Endodermal cell (in vitro differentiated cells): ENCODE measurements at regions not wholly inside any gene's neighbourhood (a gene's known extent, or its start where the extent isn't known, plus 50 kb on each side); places are given as distances from the start of the nearest gene placed in this dataset.
"Not testable (repeated sequence)": the region's sequence is repeated elsewhere in the genome, so short reads cannot be mapped to it uniquely, and the experiment has no call there.

Experiments
- DNase-seq: peaks from one replicate; pipeline ENCODE4 v3.0.0-alpha.2; 2017
- H3K27ac ChIP-seq: 2 replicates; pipeline ENCODE4 v1.5.1; 2013; ENCODE audit warnings: mild to moderate bottlenecking, low read depth, low read length, moderate library complexity
- H3K27me3 ChIP-seq: 2 replicates; pipeline ENCODE4 v1.6.1; 2013; ENCODE audit warnings: mild to moderate bottlenecking, low read length, moderate library complexity; ENCODE audit not compliant: insufficient read depth, control insufficient read depth, poor library complexity, severe bottlenecking
- H3K36me3 ChIP-seq: 2 replicates; pipeline ENCODE4 v1.7.0; 2013; ENCODE audit warnings: mild to moderate bottlenecking, low read length, moderate library complexity; ENCODE audit not compliant: control insufficient read depth, insufficient read depth
- H3K4me1 ChIP-seq: one replicate; pipeline ENCODE4 v1.7.0; 2013; ENCODE audit warnings: low read length; ENCODE audit not compliant: control insufficient read depth, insufficient read depth
- H3K4me3 ChIP-seq: 2 replicates; pipeline ENCODE4 v1.5.1; 2013; ENCODE audit warnings: mild to moderate bottlenecking, low read length, moderate library complexity
- H3K9ac ChIP-seq: 2 replicates; pipeline ENCODE4 v1.6.1; 2013; ENCODE audit warnings: mild to moderate bottlenecking, low read length, moderate library complexity; ENCODE audit not compliant: poor library complexity, severe bottlenecking; ENCODE audit errors: extremely low read depth
- H3K9me3 ChIP-seq: 2 replicates; pipeline ENCODE4 v1.6.1; 2013; ENCODE audit warnings: mild to moderate bottlenecking, low read length, moderate library complexity; ENCODE audit not compliant: control insufficient read depth
- H3K27ac Mint-ChIP-seq: 2 replicates; pipeline ENCODE4 v1.8.0; 2020; ENCODE audit warnings: mixed read lengths
- H3K27me3 Mint-ChIP-seq: 2 replicates; pipeline ENCODE4 v1.8.0; 2021; ENCODE audit warnings: mild to moderate bottlenecking, mixed read lengths; ENCODE audit not compliant: insufficient read depth
- H3K36me3 Mint-ChIP-seq: 2 replicates; pipeline ENCODE4 v1.8.0; 2020; ENCODE audit warnings: low read depth, mixed read lengths
- H3K4me1 Mint-ChIP-seq: 2 replicates; pipeline ENCODE4 v1.8.0; 2020; ENCODE audit warnings: mixed read lengths
- H3K4me3 Mint-ChIP-seq: 2 replicates; pipeline ENCODE4 v1.8.0; 2020; ENCODE audit warnings: mild to moderate bottlenecking, moderate library complexity, mixed read lengths
- H3K9me3 Mint-ChIP-seq: 2 replicates; pipeline ENCODE4 v1.8.0; 2020; ENCODE audit warnings: mild to moderate bottlenecking, mixed read lengths
- WGBS, 2 experiments: methylation state at CpG; one replicate each; pipeline versions ENCODE4 v1.1.5 to v1.1.7; 2013; ENCODE audit warnings: missing lambda C conversion rate in 2 of 2, mixed read lengths in 1 of 2; ENCODE audit not compliant: insufficient coverage in 1 of 2, insufficient read length in 1 of 2; 5-methylcytosine and 5-hydroxymethylcytosine counted together
- TF ChIP-seq, protein P1 (sequence below): fragments of 200-600 bp; sonication (generic); conservative IDR thresholded peaks from 2 replicates; pipeline ENCODE4 v1.5.0; 2021; ENCODE audit warnings: antibody characterized with exemption, mild to moderate bottlenecking

DNA sequence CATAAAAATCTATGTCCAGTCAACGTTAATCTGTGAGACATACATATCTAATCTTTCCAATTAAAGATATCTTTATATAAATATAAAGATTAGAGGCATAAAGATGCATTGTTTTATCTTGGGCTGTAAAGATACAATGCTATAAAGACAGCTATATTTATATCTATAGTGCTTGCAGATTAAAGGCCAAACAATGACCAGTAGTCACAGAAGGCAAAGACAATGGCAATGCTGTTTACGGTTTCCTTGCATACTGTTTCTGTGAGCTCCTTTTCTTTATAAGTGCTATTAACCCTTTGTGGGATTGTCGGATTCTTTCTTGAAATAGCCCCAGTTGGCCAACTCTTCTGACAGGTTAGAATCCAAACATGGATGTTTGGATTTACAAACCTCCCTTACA lies 85.5 kb upstream of the SALL1 start:
- Mint-ChIP-seq H3K9me3 (peaks cover 3% of the 10 kb centered on the region), H3K27ac (peak overlapping the region; percentile 89), H3K27me3 (peaks cover 46% of the 10 kb centered on the region), H3K36me3 (peaks cover 5% of the 10 kb centered on the region), H3K4me3 (no peak overlapping the region), H3K4me1 (peaks cover 47% of the 10 kb centered on the region)
- Histone ChIP-seq H3K27me3 (no peaks in the 10 kb centered on the region), H3K9me3 (no peaks in the 10 kb centered on the region), H3K36me3 (no peaks in the 10 kb centered on the region), H3K27ac (no peak overlapping the region), H3K4me3 (no peak overlapping the region), H3K9ac (no peak overlapping the region), H3K4me1 (peaks cover 29% of the 10 kb centered on the region)
- 13 to 36% methylated on average over 2 of the region's 3 CpGs for WGBS, 2 experiments
- TF ChIP-seq, protein P1, sequence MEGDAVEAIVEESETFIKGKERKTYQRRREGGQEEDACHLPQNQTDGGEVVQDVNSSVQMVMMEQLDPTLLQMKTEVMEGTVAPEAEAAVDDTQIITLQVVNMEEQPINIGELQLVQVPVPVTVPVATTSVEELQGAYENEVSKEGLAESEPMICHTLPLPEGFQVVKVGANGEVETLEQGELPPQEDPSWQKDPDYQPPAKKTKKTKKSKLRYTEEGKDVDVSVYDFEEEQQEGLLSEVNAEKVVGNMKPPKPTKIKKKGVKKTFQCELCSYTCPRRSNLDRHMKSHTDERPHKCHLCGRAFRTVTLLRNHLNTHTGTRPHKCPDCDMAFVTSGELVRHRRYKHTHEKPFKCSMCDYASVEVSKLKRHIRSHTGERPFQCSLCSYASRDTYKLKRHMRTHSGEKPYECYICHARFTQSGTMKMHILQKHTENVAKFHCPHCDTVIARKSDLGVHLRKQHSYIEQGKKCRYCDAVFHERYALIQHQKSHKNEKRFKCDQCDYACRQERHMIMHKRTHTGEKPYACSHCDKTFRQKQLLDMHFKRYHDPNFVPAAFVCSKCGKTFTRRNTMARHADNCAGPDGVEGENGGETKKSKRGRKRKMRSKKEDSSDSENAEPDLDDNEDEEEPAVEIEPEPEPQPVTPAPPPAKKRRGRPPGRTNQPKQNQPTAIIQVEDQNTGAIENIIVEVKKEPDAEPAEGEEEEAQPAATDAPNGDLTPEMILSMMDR, result no peak
- DNase-seq, result no peak

DNA sequence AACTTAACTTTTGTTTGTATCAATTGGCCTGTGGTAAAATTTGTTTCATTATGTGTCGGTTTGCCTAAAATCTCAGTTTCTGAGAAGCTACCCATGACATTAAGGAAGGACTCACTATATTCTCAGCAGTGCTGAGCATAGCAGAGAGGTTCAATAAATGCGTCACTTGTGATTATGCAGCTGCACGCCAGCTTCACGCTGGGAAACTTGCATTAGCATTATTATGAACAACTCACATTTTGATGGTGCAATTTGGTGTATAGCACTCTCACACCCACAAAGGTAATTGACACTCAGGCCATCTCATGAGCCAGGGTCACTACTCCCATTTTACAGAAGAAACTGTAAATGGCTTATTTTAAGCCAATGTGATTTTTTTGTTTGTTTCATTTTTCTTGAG lies 80.6 kb upstream of the SALL1 start:
- H3K9me3 ChIP-seq, result no peaks in the 10 kb centered on the region
- peaks cover 12% of the 10 kb centered on the region for H3K4me1 ChIP-seq
- H3K9ac ChIP-seq, result no peak overlapping the region
- DNase-seq, result no peak
- Mint-ChIP-seq H3K4me3 (no peak overlapping the region), H3K27ac (no peak overlapping the region), H3K4me1 (peaks cover 24% of the 10 kb centered on the region), H3K36me3 (no peaks in the 10 kb centered on the region), H3K27me3 (peaks cover 21% of the 10 kb centered on the region), H3K9me3 (no peaks in the 10 kb centered on the region)
- no peak overlapping the region for H3K4me3 ChIP-seq
- H3K36me3 ChIP-seq, result no peaks in the 10 kb centered on the region
- 97 to 100% methylated on average over 4 of the region's 4 CpGs for WGBS, 2 experiments
- no peak overlapping the region for H3K27ac ChIP-seq
- H3K27me3 ChIP-seq, result no peaks in the 10 kb centered on the region
- TF ChIP-seq, protein P1, result no peak

DNA sequence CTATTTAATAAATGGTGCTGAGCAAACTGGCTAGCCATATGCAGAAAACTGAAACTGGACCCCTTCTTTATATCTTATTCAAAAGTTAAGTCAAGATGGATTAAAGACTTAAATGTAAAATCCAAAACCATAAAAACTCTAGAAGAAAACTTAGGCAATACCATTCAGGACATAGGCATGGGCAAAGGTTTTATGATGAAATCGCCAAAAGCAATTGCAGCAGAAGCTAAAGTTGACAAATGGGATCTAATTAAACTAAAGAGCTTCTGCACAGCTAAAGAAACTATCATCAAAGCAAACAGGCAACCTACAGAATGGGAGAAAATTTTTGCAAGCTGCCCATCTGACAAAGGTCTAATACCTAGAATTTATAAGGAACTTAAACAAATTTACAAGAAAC lies 79.0 kb upstream of the SALL1 start:
- not testable (repeated sequence) for H3K36me3 Mint-ChIP-seq, H3K4me1 ChIP-seq, DNase-seq, H3K4me3 Mint-ChIP-seq, H3K36me3 ChIP-seq, H3K9me3 Mint-ChIP-seq, H3K27ac Mint-ChIP-seq, H3K4me3 ChIP-seq, H3K27ac ChIP-seq, H3K9ac ChIP-seq, H3K27me3 ChIP-seq, H3K9me3 ChIP-seq
- WGBS, 2 experiments, result 88 to 100% methylated on average over 1 of the region's 1 CpG
- Mint-ChIP-seq H3K4me1 (peaks cover 24% of the 10 kb centered on the region), H3K27me3 (peaks cover 16% of the 10 kb centered on the region)

DNA sequence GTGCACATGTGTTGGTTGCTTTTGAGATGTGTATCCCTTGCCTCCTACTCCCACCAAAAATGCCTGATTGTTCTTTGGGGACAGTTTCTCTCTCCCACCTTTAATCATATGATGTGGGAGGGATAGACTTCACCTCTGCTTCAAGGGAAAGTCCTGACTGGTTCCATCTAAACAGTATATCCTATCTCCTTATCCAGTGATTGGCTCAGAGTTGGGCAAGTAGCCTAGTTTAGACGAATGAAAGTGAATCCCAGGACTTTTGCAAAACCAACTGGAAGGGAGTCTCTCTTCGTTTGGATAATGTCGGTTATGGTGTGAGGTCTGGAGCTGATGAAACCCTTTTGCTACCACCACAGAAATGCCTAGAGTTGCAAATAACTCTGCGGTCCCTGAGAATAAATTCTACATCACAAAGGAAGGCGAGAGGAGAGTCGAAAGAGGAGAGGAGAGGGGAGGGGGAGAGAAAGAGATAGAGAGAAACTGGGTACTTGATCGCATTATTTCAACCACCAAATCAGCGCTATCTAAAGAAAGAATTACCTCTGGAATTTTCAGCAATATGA lies 77.1 kb upstream of the SALL1 start:
- Mint-ChIP-seq H3K4me3 (no peak overlapping the region), H3K27ac (no peak overlapping the region), H3K36me3 (no peaks in the 10 kb centered on the region), H3K27me3 (peaks cover 12% of the 10 kb centered on the region), H3K9me3 (no peaks in the 10 kb centered on the region), H3K4me1 (peaks cover 27% of the 10 kb centered on the region)
- Histone ChIP-seq H3K9ac (no peak overlapping the region), H3K27ac (no peak overlapping the region), H3K27me3 (no peaks in the 10 kb centered on the region), H3K9me3 (no peaks in the 10 kb centered on the region), H3K4me3 (no peak overlapping the region), H3K4me1 (no peaks in the 10 kb centered on the region), H3K36me3 (no peaks in the 10 kb centered on the region)
- WGBS, 2 experiments, result 53% methylated on average over 2 to 6 of the region's 8 CpGs
- DNase-seq, result no peak
- TF ChIP-seq, protein P1, result no peak
